Mesenchymal stem cell (in vitro differentiated cells and primary cell): ENCODE measurements at regions not wholly inside any gene's neighbourhood (a gene's known extent, or its start where the extent isn't known, plus 50 kb on each side); places are given as distances from the start of the nearest gene placed in this dataset.
"Not testable (repeated sequence)": the region's sequence is repeated elsewhere in the genome, so short reads cannot be mapped to it uniquely, and the experiment has no call there.

Experiments
- DNase-seq: peaks from one replicate; pipeline ENCODE4 v3.0.0-alpha.2; 2013
- H2AFZ ChIP-seq: one replicate; pipeline ENCODE4 v1.6.1; 2013; ENCODE audit warnings: low read depth, mild to moderate bottlenecking, control low read depth, inconsistent platforms, low read length, moderate library complexity
- H2AK5ac ChIP-seq: 2 replicates; pipeline ENCODE4 v1.6.1; 2013; ENCODE audit warnings: low read length, moderate library complexity, mild to moderate bottlenecking, inconsistent platforms; ENCODE audit not compliant: severe bottlenecking
- H2BK120ac ChIP-seq: one replicate; pipeline ENCODE4 v1.6.1; 2013; ENCODE audit warnings: low read depth, mild to moderate bottlenecking, inconsistent platforms, low read length, moderate library complexity
- H2BK12ac ChIP-seq, 2 experiments: one replicate each; pipeline ENCODE4 v1.6.1; 2013; ENCODE audit warnings: inconsistent platforms in 2 of 2, low read length in 2 of 2, mild to moderate bottlenecking in 2 of 2, moderate library complexity in 2 of 2, control low read depth in 1 of 2
- H2BK15ac ChIP-seq: one replicate; pipeline ENCODE4 v1.6.1; 2013; ENCODE audit warnings: mild to moderate bottlenecking, low read depth, inconsistent platforms; ENCODE audit not compliant: poor library complexity, severe bottlenecking
- H2BK5ac ChIP-seq: 2 replicates; pipeline ENCODE4 v1.6.1; 2013; ENCODE audit warnings: low read depth, mild to moderate bottlenecking, low read length, control low read depth, inconsistent platforms; ENCODE audit not compliant: poor library complexity, severe bottlenecking
- H3K14ac ChIP-seq, 2 experiments: one replicate each; pipeline ENCODE4 v1.6.1; 2013; ENCODE audit warnings: inconsistent platforms in 2 of 2, low read length in 2 of 2, control low read depth in 1 of 2, mild to moderate bottlenecking in 1 of 2, moderate library complexity in 1 of 2
- H3K18ac ChIP-seq, 2 experiments: one replicate each; pipeline ENCODE4 v1.6.1; 2013; ENCODE audit warnings: inconsistent platforms in 2 of 2, low read length in 2 of 2, control low read depth in 1 of 2, low read depth in 1 of 2, mild to moderate bottlenecking in 1 of 2
- H3K23ac ChIP-seq, 2 experiments: one replicate each; pipeline ENCODE4 v1.6.1; 2013; ENCODE audit warnings: inconsistent platforms in 2 of 2, low read length in 2 of 2, mild to moderate bottlenecking in 2 of 2, moderate library complexity in 2 of 2, control low read depth in 1 of 2
- H3K27ac ChIP-seq: 2 replicates; pipeline ENCODE4 v1.5.1; 2013; ENCODE audit warnings: mild to moderate bottlenecking, moderate library complexity, low read length, control low read depth, inconsistent platforms; ENCODE audit not compliant: poor library complexity, severe bottlenecking
- H3K27me3 ChIP-seq, 2 experiments: 2 replicates each; pipeline versions ENCODE4 v1.6.1 to v1.7.0; 2013; ENCODE audit warnings: low read length in 2 of 2, mild to moderate bottlenecking in 2 of 2, moderate library complexity in 2 of 2, control low read depth in 1 of 2, inconsistent platforms in 1 of 2; ENCODE audit not compliant: control insufficient read depth in 1 of 2, insufficient read depth in 1 of 2
- H3K36me3 ChIP-seq, 2 experiments: 2 replicates each; pipeline versions ENCODE4 v1.6.1 to v1.7.0; 2013; ENCODE audit warnings: low read length in 2 of 2, control low read depth in 1 of 2, inconsistent platforms in 1 of 2, low read depth in 1 of 2, mild to moderate bottlenecking in 1 of 2; ENCODE audit not compliant: insufficient read depth in 2 of 2, control insufficient read depth in 1 of 2
- H3K4ac ChIP-seq, 2 experiments: one replicate each; pipeline ENCODE4 v1.6.1; 2013; ENCODE audit warnings: inconsistent platforms in 2 of 2, low read length in 2 of 2, mild to moderate bottlenecking in 2 of 2, moderate library complexity in 2 of 2, control low read depth in 1 of 2, low read depth in 1 of 2
- H3K4me1 ChIP-seq: 2 replicates; pipeline ENCODE4 v1.6.1; 2013; ENCODE audit warnings: low read depth, low read length, control low read depth; ENCODE audit not compliant: control insufficient read depth, insufficient read depth
- H3K4me2 ChIP-seq: 2 replicates; pipeline ENCODE4 v1.6.1; 2013; ENCODE audit warnings: low read length, mild to moderate bottlenecking, inconsistent platforms; ENCODE audit not compliant: poor library complexity, severe bottlenecking
- H3K4me3 ChIP-seq, 2 experiments: 2 replicates each; pipeline versions ENCODE4 v1.5.1 to v1.7.0; 2013; ENCODE audit warnings: low read length in 2 of 2, mild to moderate bottlenecking in 2 of 2, control low read depth in 1 of 2, low read depth in 1 of 2; ENCODE audit not compliant: insufficient read depth in 1 of 2
- H3K79me1 ChIP-seq: replicated peaks from 2 replicates; pipeline ENCODE4 v1.6.1; 2013; ENCODE audit warnings: mild to moderate bottlenecking, control low read depth, low read length, inconsistent platforms; ENCODE audit not compliant: poor library complexity, severe bottlenecking
- H3K9ac ChIP-seq: 2 replicates; pipeline ENCODE4 v1.7.0; 2013; ENCODE audit warnings: mild to moderate bottlenecking, low read length, moderate library complexity
- H3K9me3 ChIP-seq: 2 replicates; pipeline ENCODE4 v1.7.0; 2013; ENCODE audit warnings: mild to moderate bottlenecking, low read length; ENCODE audit not compliant: control insufficient read depth
- H4K8ac ChIP-seq: one replicate; pipeline ENCODE4 v1.6.1; 2013; ENCODE audit warnings: inconsistent platforms, mild to moderate bottlenecking, low read length, moderate library complexity
- H4K91ac ChIP-seq: one replicate; pipeline ENCODE4 v1.6.1; 2013; ENCODE audit warnings: mild to moderate bottlenecking, low read length, inconsistent platforms
- WGBS: methylation state at CpG from one replicate; pipeline ENCODE4 v1.1.7; 2013; ENCODE audit warnings: mixed read lengths; 5-methylcytosine and 5-hydroxymethylcytosine counted together

GRCh38 chrX:136936183-136936549 is 55.6 kb upstream of the RBMX start:
- Histone ChIP-seq H3K27ac (no peak overlapping the region), H2BK5ac (no peak overlapping the region), H2BK12ac (no peak overlapping the region), H2AFZ (no peak overlapping the region), H3K36me3 (no peaks in the 10 kb centered on the region), H4K8ac (no peak overlapping the region), H3K23ac (no peak overlapping the region), H3K9ac (no peak overlapping the region), H3K79me1 (no peaks in the 10 kb centered on the region), H4K91ac (no peak overlapping the region), H2BK120ac (no peak overlapping the region), H3K4ac (no peak overlapping the region), H3K4me1 (no peaks in the 10 kb centered on the region), H3K9me3 (no peaks in the 10 kb centered on the region), H3K18ac (no peak overlapping the region), H2BK15ac (no peak overlapping the region), H3K4me2 (no peak overlapping the region), H3K4me3 (no peak overlapping the region), H2AK5ac (no peak overlapping the region), H3K14ac (no peak overlapping the region), H3K27me3 (no peaks in the 10 kb centered on the region)
- no peak for DNase-seq
- no CpG with 5 or more reads among the region's 2 CpGs for WGBS

- H3K18ac ChIP-seq, H3K27me3 ChIP-seq, H3K36me3 ChIP-seq, H3K4me3 ChIP-seq, H3K4ac ChIP-seq, H3K27ac ChIP-seq, H3K14ac ChIP-seq, H3K4me2 ChIP-seq, H3K23ac ChIP-seq, H3K9me3 ChIP-seq, H2BK12ac ChIP-seq, H3K4me1 ChIP-seq, H3K79me1 ChIP-seq, H2BK15ac ChIP-seq, H2BK5ac ChIP-seq, DNase-seq, H2AFZ ChIP-seq, H3K9ac ChIP-seq, H2AK5ac ChIP-seq, H2BK120ac ChIP-seq, H4K91ac ChIP-seq, H4K8ac ChIP-seq: not testable (repeated sequence)
- 92% methylated on average over 15 of the region's 16 CpGs for WGBS
Observed at GRCh38 chrX:136935533-136936182, 55.1 kb upstream of the RBMX start.

GRCh38 chrX:136934652-136935051 is 54.1 kb upstream of the RBMX start:
- H3K4me3 ChIP-seq, H3K23ac ChIP-seq, H3K27ac ChIP-seq, H2BK12ac ChIP-seq, H2BK5ac ChIP-seq, H3K4me1 ChIP-seq, H2AK5ac ChIP-seq, H3K36me3 ChIP-seq, H3K79me1 ChIP-seq, H2BK15ac ChIP-seq, DNase-seq, H3K4me2 ChIP-seq, H2AFZ ChIP-seq, H3K9me3 ChIP-seq, H3K9ac ChIP-seq, H3K4ac ChIP-seq, H4K91ac ChIP-seq, H3K14ac ChIP-seq, H4K8ac ChIP-seq, H3K18ac ChIP-seq, H2BK120ac ChIP-seq, H3K27me3 ChIP-seq: not testable (repeated sequence)
- 90% methylated on average over 7 of the region's 8 CpGs for WGBS

- Histone ChIP-seq H2AFZ (no peak overlapping the region), H2BK15ac (no peak overlapping the region), H3K14ac (no peak overlapping the region), H3K4ac (no peak overlapping the region), H4K8ac (no peak overlapping the region), H3K18ac (no peak overlapping the region), H3K27ac (no peak overlapping the region), H3K23ac (no peak overlapping the region), H2BK120ac (no peak overlapping the region), H2AK5ac (no peak overlapping the region), H2BK12ac (no peak overlapping the region), H3K9ac (no peak overlapping the region), H3K79me1 (no peaks in the 10 kb centered on the region), H3K27me3 (no peaks in the 10 kb centered on the region), H3K9me3 (no peaks in the 10 kb centered on the region), H3K4me2 (no peak overlapping the region), H3K36me3 (no peaks in the 10 kb centered on the region), H4K91ac (no peak overlapping the region), H3K4me1 (no peaks in the 10 kb centered on the region), H2BK5ac (no peak overlapping the region), H3K4me3 (no peak overlapping the region)
- DNase-seq: no peak
- WGBS: 75% methylated on average over 7 of the region's 13 CpGs
Observed at GRCh38 chrX:136933611-136934145, 53.2 kb upstream of the RBMX start.
